Upper lobe of left lung (tissue), 4 donors: ENCODE measurements at regions not wholly inside any gene's neighbourhood (a gene's known extent, or its start where the extent isn't known, plus 50 kb on each side); places are given as distances from the start of the nearest gene placed in this dataset.

Source experiments
- CTCF ChIP-seq, 6 experiments: fragments of 450-650 bp in 4 of 6; fragments of 200-600 bp in 2 of 6; sonication (generic) in 2 of 6; IDR thresholded peaks; one replicate each; pipeline ENCODE4 v1.5.1; 2016 to 2019; ENCODE audit warnings: antibody characterized with exemption in 6 of 6
- POLR2A ChIP-seq, 4 donors: fragments of 450-650 bp; IDR thresholded peaks; one replicate each; pipeline ENCODE4 v1.5.1; 2016 to 2017; ENCODE audit warnings: antibody characterized with exemption in 4 of 4, mild to moderate bottlenecking in 2 of 4

- no peak for TF ChIP-seq CTCF (IDR thresholded peaks at IDR 0.05)
- no peak for TF ChIP-seq POLR2A (IDR thresholded peaks at IDR 0.05)
These were observed 113.8 kb upstream of the WDR17 start for GRCh38 chr4:175951794-175952193.
